Calu3 (cell line): ENCODE measurements at regions not wholly inside any gene's neighbourhood (a gene's known extent, or its start where the extent isn't known, plus 50 kb on each side); places are given as distances from the start of the nearest gene placed in this dataset.

ENCODE experiments used
- BruUV-seq: library from RNA; stranded (reverse); fragments of 400-500 nt; replicated peaks from 2 replicates; lab custom pipeline; 2021; lab: Mats Ljungman, UMichigan
- CTCF ChIA-PET: fragments of 300-600 bp; sonication (Branson Sonifier 250); formaldehyde crosslinking; loops from one replicate; lab custom pipeline; 2022; ENCODE audit warnings: antibody characterized with exemption; lab: Charles Lee
- DNase-seq: peaks from one replicate; pipeline ENCODE4 v3.0.0; 2022
- H3K27ac Mint-ChIP-seq: one replicate; pipeline ENCODE4 v1.8.0; 2022; ENCODE audit warnings: mixed read lengths; ENCODE audit not compliant: unreplicated experiment
- H3K27me3 Mint-ChIP-seq: one replicate; pipeline ENCODE4 v1.8.0; 2022; ENCODE audit warnings: mixed read lengths; ENCODE audit not compliant: unreplicated experiment
- H3K36me3 Mint-ChIP-seq: one replicate; pipeline ENCODE4 v1.8.0; 2022; ENCODE audit warnings: mild to moderate bottlenecking, moderate library complexity, mixed read lengths; ENCODE audit not compliant: insufficient read depth, unreplicated experiment
- H3K4me1 Mint-ChIP-seq: one replicate; pipeline ENCODE4 v1.8.0; 2022; ENCODE audit warnings: mild to moderate bottlenecking, low read depth, mixed read lengths; ENCODE audit not compliant: unreplicated experiment
- H3K4me3 Mint-ChIP-seq: one replicate; pipeline ENCODE4 v1.8.0; 2022; ENCODE audit warnings: mild to moderate bottlenecking, low read depth, moderate library complexity, mixed read lengths; ENCODE audit not compliant: unreplicated experiment
- H3K9me3 Mint-ChIP-seq: one replicate; pipeline ENCODE4 v1.8.0; 2022; ENCODE audit warnings: low read depth, mixed read lengths; ENCODE audit not compliant: unreplicated experiment
- intact Hi-C: fragments of 100-400 bp; cut with micrococcal nuclease; formaldehyde crosslinking; loops from one replicate; pipeline ENCODE4 v1.10.0; 2022; ENCODE audit not compliant: unreplicated experiment
- TF ChIP-seq, protein P1 (sequence below): fragments of 200-600 bp; IDR thresholded peaks from one replicate; pipeline ENCODE4 v1.8.0; 2022; ENCODE audit warnings: antibody characterized with exemption; ENCODE audit not compliant: unreplicated experiment

DNA sequence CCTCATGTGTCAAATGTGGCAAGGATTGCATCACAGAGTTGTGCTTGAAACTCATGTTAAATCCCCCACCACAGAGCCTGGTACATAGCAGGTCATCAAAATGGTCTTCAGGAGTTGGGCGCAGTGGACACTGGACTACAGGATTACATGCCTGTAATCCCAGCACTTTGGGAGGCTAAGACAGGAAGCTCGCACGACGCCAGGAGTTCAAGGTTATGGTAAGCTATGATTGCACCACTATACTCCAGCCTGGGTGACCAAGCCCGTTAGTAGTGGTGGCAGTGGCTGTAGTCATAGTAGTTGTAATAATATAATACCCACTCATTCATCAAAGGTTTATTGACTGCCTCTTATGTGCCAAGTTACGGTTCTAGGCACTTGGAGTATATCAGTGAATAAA, 123.4 kb upstream of the IRF2BP2 start:
- Mint-ChIP-seq H3K4me3 (no peak overlapping the region), H3K4me1 (peaks cover 16% of the 10 kb centered on the region), H3K27me3 (no peaks in the 10 kb centered on the region), H3K36me3 (no peaks in the 10 kb centered on the region), H3K9me3 (no peaks in the 10 kb centered on the region), H3K27ac (no peak overlapping the region)
- intact Hi-C loops, result no loop called here
- CTCF ChIA-PET, result interaction anchor here (0.7 kb wide), 1 partner anchor 12 kb away, joined by 3 read pairs; no protein-coding TSS in a partner anchor
- TF ChIP-seq, protein P1, sequence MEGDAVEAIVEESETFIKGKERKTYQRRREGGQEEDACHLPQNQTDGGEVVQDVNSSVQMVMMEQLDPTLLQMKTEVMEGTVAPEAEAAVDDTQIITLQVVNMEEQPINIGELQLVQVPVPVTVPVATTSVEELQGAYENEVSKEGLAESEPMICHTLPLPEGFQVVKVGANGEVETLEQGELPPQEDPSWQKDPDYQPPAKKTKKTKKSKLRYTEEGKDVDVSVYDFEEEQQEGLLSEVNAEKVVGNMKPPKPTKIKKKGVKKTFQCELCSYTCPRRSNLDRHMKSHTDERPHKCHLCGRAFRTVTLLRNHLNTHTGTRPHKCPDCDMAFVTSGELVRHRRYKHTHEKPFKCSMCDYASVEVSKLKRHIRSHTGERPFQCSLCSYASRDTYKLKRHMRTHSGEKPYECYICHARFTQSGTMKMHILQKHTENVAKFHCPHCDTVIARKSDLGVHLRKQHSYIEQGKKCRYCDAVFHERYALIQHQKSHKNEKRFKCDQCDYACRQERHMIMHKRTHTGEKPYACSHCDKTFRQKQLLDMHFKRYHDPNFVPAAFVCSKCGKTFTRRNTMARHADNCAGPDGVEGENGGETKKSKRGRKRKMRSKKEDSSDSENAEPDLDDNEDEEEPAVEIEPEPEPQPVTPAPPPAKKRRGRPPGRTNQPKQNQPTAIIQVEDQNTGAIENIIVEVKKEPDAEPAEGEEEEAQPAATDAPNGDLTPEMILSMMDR, result no peak
- DNase-seq, result no peak
- no TSS peak for BruUV-seq

DNA sequence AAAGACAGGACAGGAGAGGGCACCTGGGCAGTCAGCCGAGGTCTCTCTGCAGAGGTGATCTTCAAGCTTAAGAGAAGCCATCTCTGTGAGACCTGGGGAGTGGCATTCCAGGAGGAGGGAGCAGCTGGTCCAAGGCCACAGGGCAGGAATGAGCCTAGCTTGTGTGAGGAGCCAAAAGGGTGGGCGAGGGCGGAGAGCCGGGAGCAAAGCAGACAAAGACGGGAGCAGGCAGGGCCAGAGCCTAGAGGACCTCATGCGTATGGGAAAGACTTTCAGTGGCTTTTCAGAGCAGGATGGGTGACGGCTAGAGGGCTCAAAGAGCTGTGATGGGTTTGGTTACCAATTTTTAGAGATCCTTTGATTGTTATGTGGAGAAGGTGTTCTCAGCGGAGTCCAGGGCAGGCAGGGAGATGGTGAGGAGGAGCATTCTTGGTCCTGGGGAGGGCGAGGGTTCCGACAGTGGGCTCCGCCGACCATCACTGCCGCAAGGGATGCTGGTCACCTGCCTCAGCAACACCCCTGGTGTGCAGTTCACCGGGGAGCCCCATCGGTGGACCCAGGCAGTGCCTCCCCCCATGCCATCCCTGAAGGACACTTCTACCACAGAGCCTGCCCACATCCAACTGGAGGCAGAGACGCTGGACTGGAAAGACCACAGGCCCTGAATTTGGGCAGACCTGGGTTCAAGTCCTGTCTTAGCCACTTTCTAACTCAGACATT, 122.9 kb upstream of the IRF2BP2 start:
- BruUV-seq, result no TSS peak

DNA sequence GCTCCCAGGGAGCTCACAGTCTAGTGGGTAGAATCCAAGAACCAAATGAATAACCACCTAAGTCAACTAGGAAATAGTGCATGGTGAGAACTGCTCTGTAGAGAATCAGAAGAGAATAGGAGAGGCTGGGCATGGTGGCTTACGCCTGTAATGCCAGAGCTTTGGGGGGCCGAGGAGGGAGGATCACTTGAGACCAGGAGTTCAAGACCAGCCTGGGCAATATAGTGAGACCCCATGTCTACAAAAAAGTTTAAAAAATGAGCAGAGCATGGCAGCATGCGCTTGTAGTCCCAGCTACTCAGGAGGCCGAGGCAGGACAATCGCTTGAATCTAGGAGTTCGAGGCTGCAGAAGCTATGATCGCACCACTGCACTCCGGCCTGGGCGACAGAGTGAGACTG, 122.3 kb upstream of the IRF2BP2 start:
- DNase-seq, result no peak
- Mint-ChIP-seq H3K27me3 (no peaks in the 10 kb centered on the region), H3K4me1 (peaks cover 22% of the 10 kb centered on the region), H3K36me3 (no peaks in the 10 kb centered on the region), H3K4me3 (no peak overlapping the region), H3K27ac (no peak overlapping the region), H3K9me3 (no peaks in the 10 kb centered on the region)
- BruUV-seq, result no TSS peak
- TF ChIP-seq, protein P1, result no peak
- CTCF ChIA-PET, result interaction anchor here (0.6 kb wide), 1 partner anchor 8 kb away, joined by 3 read pairs; no protein-coding TSS in a partner anchor
- intact Hi-C loops, result no loop called here

More for the DNA sequence above, 122.9 kb upstream of the IRF2BP2 start:
- H3K27ac Mint-ChIP-seq, result no peak overlapping the region
- H3K27me3 Mint-ChIP-seq, result no peaks in the 10 kb centered on the region
- no peaks in the 10 kb centered on the region for H3K36me3 Mint-ChIP-seq
- CTCF ChIA-PET, result interaction anchor here (0.6 kb wide), 1 partner anchor 9 kb away, joined by 3 read pairs; no protein-coding TSS in a partner anchor
- H3K4me3 Mint-ChIP-seq, result no peak overlapping the region
- DNase-seq, result no peak
- intact Hi-C loops, result no loop called here
- TF ChIP-seq, protein P1, result no peak
- peaks cover 17% of the 10 kb centered on the region for H3K4me1 Mint-ChIP-seq
- H3K9me3 Mint-ChIP-seq, result no peaks in the 10 kb centered on the region

DNA sequence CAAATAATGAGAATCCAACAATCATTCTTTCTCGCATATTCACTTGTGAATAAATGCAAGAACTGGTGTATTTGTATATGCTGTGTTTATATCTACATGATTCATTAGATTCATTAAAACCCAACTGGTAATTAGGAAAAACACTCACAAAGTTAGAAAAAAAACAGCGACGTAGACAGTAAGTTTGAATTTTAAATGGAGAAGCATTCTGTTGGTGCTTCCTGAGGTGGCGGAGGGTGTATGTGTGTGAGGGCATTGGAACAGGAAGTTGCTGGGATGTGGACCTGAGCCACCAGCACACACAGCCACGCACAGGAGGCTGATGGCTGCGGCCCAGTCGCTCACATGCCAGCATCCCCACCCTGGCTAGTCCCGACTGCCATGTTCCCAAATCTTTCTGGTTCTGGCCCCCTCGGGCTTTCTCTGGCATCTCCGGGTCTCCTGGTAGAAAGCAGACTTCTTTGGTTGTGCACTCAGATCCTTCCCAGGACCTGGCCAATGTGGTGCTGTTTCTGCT, 121.6 kb upstream of the IRF2BP2 start:
- H3K4me3 Mint-ChIP-seq, result no peak overlapping the region
- TF ChIP-seq, protein P1, result no peak
- peaks cover 29% of the 10 kb centered on the region for H3K4me1 Mint-ChIP-seq
- no peaks in the 10 kb centered on the region for H3K36me3 Mint-ChIP-seq
- intact Hi-C loops, result no loop called here
- CTCF ChIA-PET, result interaction anchor here (0.6 kb wide), 1 partner anchor 194 kb away, joined by 3 read pairs; no protein-coding TSS in a partner anchor
- H3K9me3 Mint-ChIP-seq, result no peaks in the 10 kb centered on the region
- DNase-seq, result no peak
- no peaks in the 10 kb centered on the region for H3K27me3 Mint-ChIP-seq
- no TSS peak for BruUV-seq
- no peak overlapping the region for H3K27ac Mint-ChIP-seq
